HL-60 (cell line): ENCODE measurements at regions not wholly inside any gene's neighbourhood (a gene's known extent, or its start where the extent isn't known, plus 50 kb on each side); places are given as distances from the start of the nearest gene placed in this dataset.

Source experiments
- DNase-seq, 2 experiments: peaks; one replicate each; pipeline ENCODE4 v3.0.0-alpha.2; 2010 to 2020; ENCODE audit warnings: low read depth in 1 of 2, low spot score in 1 of 2
- H3K27ac ChIP-seq: fragments of 250-450 bp; sonication (Bioruptor Pico); replicated peaks from 2 replicates; pipeline ENCODE4 v1.5.1; 2020; ENCODE audit warnings: mild to moderate bottlenecking, moderate library complexity
- H3K27me3 ChIP-seq: fragments of 250-450 bp; sonication (Bioruptor Pico); 2 replicates; pipeline ENCODE4 v1.5.1; 2021; ENCODE audit warnings: mild to moderate bottlenecking, moderate library complexity; ENCODE audit not compliant: insufficient read depth, poor library complexity, severe bottlenecking
- H3K4me3 ChIP-seq: replicated peaks from 2 replicates; pipeline ENCODE4 v1.5.1; 2011; ENCODE audit warnings: mild to moderate bottlenecking, control low read depth, low read length; ENCODE audit not compliant: insufficient read depth
- GABPA ChIP-seq: IDR thresholded peaks from 2 replicates; pipeline ENCODE4 v1.6.1; 2012; ENCODE audit warnings: low read depth
- POLR2AphosphoS5 ChIP-seq: IDR thresholded peaks from 2 replicates; pipeline ENCODE4 v1.6.1; 2012; ENCODE audit warnings: low read depth
- SPI1 ChIP-seq: IDR thresholded peaks from 2 replicates; pipeline ENCODE4 v1.6.1; 2012; ENCODE audit warnings: low read depth, mild to moderate bottlenecking, borderline replicate concordance
- TF ChIP-seq, protein P1 (sequence below): IDR thresholded peaks from 2 replicates; pipeline ENCODE4 v1.6.1; 2012; ENCODE audit warnings: low read depth; ENCODE audit not compliant: insufficient replicate concordance
- TF ChIP-seq, protein P2 (sequence below): IDR thresholded peaks from one replicate; pipeline ENCODE4 v1.5.1; 2011; ENCODE audit warnings: low read length, control low read depth, inconsistent platforms; ENCODE audit not compliant: insufficient read depth

GRCh38 chr6:23316131-23316530 is 746.8 kb downstream of the HDGFL1 start:
- H3K27me3 ChIP-seq = no peaks in the 10 kb centered on the region
- TF ChIP-seq, protein P1, sequence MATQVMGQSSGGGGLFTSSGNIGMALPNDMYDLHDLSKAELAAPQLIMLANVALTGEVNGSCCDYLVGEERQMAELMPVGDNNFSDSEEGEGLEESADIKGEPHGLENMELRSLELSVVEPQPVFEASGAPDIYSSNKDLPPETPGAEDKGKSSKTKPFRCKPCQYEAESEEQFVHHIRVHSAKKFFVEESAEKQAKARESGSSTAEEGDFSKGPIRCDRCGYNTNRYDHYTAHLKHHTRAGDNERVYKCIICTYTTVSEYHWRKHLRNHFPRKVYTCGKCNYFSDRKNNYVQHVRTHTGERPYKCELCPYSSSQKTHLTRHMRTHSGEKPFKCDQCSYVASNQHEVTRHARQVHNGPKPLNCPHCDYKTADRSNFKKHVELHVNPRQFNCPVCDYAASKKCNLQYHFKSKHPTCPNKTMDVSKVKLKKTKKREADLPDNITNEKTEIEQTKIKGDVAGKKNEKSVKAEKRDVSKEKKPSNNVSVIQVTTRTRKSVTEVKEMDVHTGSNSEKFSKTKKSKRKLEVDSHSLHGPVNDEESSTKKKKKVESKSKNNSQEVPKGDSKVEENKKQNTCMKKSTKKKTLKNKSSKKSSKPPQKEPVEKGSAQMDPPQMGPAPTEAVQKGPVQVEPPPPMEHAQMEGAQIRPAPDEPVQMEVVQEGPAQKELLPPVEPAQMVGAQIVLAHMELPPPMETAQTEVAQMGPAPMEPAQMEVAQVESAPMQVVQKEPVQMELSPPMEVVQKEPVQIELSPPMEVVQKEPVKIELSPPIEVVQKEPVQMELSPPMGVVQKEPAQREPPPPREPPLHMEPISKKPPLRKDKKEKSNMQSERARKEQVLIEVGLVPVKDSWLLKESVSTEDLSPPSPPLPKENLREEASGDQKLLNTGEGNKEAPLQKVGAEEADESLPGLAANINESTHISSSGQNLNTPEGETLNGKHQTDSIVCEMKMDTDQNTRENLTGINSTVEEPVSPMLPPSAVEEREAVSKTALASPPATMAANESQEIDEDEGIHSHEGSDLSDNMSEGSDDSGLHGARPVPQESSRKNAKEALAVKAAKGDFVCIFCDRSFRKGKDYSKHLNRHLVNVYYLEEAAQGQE = no peak
- TF ChIP-seq GABPA (no peak), POLR2AphosphoS5 (no peak), SPI1 (no peak)
- TF ChIP-seq, protein P2, sequence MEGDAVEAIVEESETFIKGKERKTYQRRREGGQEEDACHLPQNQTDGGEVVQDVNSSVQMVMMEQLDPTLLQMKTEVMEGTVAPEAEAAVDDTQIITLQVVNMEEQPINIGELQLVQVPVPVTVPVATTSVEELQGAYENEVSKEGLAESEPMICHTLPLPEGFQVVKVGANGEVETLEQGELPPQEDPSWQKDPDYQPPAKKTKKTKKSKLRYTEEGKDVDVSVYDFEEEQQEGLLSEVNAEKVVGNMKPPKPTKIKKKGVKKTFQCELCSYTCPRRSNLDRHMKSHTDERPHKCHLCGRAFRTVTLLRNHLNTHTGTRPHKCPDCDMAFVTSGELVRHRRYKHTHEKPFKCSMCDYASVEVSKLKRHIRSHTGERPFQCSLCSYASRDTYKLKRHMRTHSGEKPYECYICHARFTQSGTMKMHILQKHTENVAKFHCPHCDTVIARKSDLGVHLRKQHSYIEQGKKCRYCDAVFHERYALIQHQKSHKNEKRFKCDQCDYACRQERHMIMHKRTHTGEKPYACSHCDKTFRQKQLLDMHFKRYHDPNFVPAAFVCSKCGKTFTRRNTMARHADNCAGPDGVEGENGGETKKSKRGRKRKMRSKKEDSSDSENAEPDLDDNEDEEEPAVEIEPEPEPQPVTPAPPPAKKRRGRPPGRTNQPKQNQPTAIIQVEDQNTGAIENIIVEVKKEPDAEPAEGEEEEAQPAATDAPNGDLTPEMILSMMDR = no peak
- DNase-seq = no peak

DNA sequence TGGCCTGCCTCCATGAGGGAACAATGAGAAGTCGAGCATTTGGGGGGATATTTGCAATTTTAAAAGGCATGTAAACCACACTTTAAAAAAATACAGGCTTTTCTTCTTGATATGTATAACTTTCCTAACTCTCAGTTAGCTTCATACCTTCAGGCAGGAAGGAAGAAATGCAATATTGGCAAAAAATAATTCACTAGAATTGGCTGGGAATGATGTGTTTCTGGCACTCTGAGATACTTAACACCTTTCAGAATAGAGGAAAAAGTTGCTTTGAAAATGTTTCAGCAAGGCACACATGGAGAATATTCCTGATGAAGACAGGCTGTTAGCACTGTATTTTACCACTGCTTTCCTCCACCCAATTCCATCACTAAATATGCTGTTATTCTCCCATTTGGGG is 747.6 kb downstream of the HDGFL1 start:
- DNase-seq = no peak
- Histone ChIP-seq H3K27me3 (no peaks in the 10 kb centered on the region), H3K4me3 (no peak overlapping the region), H3K27ac (no peak overlapping the region)
- no peak for TF ChIP-seq GABPA
- no peak for TF ChIP-seq SPI1
- TF ChIP-seq, protein P2 = no peak
- TF ChIP-seq POLR2AphosphoS5 = no peak
- TF ChIP-seq, protein P1 = no peak

More at GRCh38 chr6:23316131-23316530, 746.8 kb downstream of the HDGFL1 start:
- Histone ChIP-seq H3K27ac (no peak overlapping the region), H3K4me3 (no peak overlapping the region)

DNA sequence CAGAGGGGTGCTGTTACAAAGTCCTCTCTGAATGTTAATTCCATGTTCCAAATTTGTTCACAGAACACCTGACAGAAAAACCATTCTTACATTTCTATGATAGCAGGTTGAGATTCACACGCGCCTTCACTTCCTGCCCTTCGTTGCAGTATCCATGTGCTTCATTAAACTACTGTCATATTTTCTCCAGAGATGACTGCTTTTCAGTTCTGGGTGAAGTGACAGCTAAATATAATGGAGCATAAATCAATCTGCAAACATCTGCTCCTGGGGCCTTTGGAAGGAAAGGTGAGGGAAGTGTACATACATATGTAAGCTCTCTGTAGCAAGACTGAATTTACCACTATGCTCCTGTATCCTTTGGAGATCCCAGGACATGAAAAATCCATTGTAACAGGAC is 750.2 kb downstream of the HDGFL1 start:
- TF ChIP-seq, protein P2 = no peak
- TF ChIP-seq, protein P1 = no peak
- no peak for TF ChIP-seq GABPA
- no peak for TF ChIP-seq POLR2AphosphoS5
- TF ChIP-seq SPI1 = no peak
- H3K27ac ChIP-seq = no peak overlapping the region
- no peak for DNase-seq
- H3K4me3 ChIP-seq = no peak overlapping the region
- no peaks in the 10 kb centered on the region for H3K27me3 ChIP-seq
